Islet precursor cell (in vitro differentiated cells): ENCODE measurements at regions not wholly inside any gene's neighbourhood (a gene's known extent, or its start where the extent isn't known, plus 50 kb on each side); places are given as distances from the start of the nearest gene placed in this dataset.

Source experiments
- DNase-seq: peaks from one replicate; pipeline ENCODE4 v3.0.0-alpha.2; 2018

DNA sequence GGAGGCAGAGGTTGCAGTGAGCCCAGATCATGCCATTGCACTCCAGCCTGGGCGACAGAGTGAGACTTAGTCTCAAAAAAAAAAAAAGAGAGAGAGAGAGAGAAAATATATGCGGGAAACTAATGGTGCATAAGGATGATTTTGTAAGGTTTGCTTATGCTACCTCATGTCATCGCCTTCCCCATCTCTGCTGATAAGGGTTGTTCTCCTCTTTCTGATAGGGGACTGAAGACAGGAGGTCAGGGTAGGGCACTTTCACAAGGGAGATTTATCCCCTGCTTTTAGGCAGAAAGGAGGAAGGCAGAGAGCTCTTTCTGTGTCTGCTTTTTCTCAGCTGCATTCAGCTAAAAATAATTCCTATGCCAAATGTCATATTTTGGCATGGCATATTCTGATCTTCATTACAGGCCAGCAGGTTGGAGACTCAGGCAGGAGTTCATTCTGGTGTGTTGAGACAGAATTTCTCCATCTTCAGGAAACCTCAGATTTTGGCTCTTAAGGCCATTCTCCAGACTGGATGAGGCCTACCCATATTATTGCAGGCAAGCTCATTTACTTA is 220.2 kb downstream of the AUH start:
- no peak for DNase-seq

DNA sequence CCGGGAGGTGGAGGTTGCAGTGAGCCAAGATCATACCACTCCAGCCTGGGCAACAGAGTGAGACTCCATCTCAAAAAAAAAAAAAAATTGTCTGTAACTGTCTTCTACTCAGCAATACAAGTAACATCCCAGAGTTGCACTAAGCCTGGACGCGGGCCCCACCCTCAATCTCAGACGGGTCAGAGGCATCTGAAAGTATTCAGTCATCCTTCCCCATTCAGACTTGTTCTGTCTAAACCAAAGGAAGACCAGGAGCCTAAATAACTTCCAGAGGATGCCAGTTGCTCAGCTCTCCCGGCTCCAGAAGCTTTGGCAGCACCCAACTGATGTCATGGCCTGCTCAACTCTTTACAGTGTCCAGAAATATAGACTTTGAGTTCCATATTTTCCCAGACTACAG is 218.6 kb downstream of the AUH start:
- DNase-seq: no peak

DNA sequence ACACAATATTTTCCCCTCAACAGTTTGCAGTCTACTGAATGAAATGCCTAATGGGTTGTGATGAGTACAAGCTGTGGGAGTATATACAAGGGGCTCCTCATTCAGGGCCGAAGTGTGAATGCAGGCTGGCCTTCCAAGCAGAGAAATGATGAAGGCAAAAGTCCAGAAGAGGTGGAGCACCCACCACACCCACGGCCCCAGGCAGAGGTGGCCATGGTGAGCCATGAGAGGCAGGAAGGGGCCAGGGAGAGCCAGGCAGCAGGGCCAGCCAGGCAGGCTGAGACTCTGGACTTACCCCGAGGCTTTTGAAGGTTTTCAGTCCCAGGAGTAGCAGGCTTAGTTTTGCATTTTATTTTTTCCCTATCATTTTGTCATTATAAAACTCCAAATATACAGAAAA is 218.1 kb downstream of the AUH start:
- DNase-seq: no peak

DNA sequence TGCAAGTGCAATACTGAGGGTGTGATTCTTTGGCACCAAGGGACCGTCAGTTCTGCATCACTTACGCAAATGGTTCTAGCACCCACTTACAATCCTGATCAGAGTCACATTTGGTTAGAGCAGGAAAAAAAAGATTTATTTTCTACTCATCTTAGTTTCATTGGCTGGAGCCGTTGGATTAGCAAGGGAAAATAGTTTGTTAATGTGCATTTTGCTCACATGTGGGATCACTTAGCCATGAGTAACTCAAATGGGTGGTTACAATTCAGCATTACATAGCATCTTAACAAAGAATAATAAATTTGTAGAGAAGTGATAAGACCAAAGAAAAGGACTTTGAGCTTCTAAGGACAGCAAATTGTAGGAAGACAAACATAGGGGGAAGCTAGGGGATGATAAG is 216.9 kb downstream of the AUH start:
- no peak for DNase-seq

DNA sequence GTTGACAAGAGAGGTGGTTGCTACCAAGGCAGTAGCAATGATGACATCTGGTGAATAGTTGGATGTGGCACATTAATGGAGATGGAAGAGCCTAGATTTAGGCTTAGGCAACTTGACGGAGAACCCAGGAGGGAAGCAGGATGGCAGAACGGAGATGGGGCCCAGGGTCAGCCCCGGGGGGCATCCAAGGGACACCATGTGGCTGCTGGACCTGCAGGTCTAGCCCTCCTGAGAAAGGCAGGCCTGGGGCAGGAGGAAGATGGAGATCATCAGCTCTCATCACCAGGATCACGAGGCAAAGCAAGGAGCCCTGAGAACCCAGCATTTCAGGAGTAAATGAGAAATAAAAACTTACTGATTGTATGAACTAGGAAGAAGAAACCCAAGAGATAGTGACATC is 216.2 kb downstream of the AUH start:
- no peak for DNase-seq

DNA sequence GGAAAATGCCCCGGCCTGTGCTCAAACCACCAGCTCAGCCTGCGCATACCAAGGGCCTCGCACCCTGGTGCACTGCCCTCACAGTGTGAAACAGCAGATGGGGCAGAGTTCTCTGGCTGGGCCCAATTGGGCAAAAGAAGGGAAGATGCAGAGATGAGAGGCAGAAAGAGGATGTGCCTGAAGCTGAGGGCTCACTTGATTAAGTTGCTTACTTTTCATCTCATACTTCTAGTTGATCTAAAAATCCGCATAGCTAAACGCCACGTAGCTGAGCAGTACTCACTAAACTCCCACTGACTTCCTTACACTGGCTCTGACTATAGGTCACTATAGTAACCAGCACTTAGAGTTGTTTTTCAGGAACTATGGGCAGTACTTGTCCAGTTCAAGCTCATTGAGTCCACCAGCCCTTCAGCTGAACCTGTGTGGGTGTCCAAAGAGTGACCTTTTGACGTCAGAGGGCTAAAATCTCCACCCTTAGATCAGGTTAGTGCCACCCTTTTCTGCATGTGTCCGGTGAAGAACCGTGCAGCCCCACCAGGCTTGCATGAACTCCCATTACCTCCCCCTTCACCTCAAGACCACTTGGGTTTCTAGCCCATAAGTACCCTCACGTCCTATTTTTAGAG is 215.2 kb downstream of the AUH start:
- DNase-seq: no peak

DNA sequence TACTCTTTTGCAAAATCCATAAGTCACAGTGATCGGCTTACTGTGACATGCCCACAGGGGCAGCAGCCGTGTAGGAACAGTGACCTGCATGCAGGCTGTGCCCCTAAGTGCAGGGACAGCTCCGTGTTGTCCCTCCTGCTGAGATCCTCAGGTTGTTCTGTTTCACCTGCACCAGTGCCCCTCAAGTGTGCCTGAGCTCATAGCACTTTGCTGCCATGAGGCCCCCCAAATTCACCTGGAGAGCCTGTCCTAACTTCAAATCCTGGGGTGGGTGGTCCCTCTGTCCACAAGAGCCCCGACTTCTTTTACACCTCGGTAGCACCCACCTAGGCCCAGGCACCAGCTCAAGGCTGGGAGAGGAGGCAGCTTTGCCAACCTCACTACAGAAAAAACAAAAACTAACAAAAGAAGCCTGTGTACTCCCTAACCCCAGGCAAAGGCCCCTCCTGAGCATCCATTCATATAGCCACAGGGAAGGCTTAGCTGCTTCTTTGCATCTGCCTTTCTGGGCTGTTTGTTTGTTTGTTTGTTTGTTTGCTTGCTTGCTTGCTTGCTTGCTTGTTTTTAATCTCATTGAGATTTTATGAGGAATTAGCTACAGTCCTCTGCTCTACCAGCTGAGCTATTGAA is 214.5 kb downstream of the AUH start:
- DNase-seq: no peak

DNA sequence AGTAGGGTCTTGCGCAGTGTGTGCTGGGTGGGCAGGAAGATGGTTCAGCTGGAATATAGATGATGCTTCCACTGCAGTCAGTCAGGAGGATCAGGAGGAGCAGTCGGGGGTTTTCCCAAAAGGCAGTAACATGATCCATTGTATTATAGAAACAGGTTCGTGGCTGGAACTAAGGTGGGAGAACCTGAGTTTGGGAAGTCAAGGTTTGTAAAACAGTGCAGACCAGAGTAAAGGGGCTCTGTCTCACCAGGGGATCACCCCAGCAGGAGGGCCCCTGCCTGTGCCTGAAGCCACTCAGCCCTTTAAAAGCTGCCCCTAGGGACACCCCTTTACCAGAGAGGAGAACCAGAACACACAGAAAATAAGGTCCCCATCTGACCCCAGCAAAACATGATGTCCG is 213.4 kb downstream of the AUH start:
- DNase-seq: no peak

DNA sequence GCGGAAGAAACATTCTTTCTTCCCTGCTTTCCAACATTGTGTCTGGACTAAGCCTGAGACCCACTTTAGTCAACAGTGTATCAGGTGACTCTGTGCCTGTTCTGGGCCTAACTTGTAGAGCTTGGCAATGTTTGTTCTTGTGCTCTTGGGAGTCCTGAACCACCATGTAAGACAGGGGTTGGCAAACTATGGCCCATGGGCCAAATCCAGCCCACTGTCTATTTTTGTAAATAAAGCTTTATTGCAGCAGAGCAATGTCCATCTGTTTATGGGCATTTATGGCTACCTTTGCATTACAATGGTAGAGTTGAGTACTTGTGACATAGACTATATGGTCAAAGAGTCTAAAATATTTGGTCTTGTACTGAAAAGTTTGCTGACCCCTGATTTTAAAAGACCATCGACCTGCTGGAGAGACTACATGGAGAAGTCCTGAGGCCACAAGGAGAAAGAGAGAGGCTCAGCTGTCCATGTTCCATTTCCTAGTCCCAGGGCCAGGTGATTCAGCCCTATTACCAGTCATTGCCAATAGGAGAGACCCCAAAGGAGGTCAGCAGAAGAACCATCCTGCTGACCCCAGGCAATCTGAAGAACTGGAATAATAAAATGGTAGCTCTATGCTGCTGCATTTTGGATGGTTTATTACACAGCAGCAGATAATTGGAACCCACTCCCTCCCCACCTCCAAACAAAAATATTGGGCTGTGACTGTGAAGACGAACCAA is 211.3 kb downstream of the AUH start:
- DNase-seq: no peak

DNA sequence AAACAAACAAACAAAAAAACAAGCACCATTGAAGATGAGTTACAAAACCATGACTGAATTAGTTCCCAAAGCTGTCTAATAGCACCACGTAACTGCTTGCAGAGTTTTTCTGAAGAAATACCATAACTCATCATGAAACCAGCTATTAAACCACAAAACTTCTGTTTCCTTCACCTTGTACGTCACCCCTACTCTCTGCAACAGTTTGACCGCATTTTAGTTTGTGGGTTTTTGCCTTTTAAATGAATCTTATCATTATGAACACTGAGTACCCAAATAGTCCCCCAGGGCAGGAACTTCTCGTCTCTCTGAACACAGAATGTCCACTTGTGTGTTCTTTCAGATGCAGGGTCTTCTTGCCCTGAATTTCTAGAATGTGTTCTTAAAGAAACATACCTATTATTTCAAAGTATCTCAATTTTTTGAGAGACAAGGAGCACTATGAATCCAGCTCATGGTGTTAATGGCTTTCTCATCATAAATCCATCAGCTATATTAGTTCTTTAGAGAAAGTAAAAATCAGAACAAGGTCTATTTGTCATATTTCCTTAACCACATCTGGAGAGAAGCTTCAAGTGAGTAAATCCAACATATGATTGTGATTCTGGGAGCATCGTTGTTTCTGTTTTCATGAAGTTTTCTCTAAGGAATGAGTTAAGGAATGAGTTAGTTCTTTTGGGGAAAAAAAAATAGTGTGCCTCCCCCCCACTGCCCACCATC is 210.6 kb downstream of the AUH start:
- no peak for DNase-seq

DNA sequence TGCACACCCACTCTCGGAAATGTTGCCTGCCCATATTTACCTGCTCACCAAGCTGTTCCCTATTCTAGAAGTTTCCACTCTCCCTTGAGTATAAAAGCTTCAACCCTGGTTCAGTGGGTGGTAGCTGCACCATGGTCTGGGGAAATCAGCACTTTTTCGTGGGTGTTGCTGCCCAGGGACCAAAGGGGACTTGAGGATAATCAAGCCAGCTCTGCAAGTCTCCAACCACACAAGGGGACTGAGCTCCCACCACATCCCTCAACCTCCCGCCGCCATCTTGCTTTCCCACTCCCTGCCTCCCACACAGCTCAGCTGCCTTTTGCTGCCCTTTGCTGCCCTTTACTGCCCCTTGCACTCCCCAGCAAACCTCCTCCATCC is 210.0 kb downstream of the AUH start:
- DNase-seq: no peak

DNA sequence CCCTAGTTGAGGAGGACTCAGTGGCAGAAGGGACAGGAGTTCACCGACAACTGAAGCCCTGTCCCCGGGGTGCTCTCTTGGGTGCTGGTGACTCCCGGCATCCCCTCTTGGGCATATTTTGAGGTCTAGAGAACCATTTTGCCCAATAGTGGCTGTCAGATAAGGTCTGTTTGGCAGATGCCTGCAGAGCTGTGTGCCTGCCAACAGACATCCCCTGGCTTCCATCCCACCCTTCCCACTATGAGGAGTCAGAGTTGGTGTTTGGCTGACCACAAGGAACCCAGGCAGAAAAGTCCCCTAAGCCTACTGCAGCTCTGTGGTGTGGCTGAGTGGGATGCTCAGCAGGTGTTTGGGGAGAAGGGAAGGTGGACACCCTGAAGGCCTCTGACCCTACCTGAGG is 207.0 kb downstream of the AUH start:
- no peak for DNase-seq

DNA sequence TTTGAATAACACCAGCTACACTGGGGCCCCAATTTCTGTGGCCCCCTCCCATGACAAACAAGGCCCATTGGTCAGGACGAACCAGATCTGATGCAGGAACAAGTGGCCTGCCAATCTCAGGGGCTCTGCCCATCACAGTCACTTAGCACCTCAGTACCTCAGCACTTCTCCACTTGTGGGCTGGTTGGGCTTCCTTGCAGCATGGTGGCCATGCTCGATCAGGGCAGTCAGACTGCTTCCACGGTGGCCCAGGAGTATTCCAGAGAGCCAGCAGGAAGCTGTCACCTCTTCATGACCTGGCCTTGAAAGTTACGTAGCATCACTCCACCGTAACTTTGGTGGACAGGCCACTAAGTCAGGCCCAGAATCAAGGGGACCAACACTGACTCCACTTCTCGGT is 206.5 kb downstream of the AUH start:
- DNase-seq: no peak

DNA sequence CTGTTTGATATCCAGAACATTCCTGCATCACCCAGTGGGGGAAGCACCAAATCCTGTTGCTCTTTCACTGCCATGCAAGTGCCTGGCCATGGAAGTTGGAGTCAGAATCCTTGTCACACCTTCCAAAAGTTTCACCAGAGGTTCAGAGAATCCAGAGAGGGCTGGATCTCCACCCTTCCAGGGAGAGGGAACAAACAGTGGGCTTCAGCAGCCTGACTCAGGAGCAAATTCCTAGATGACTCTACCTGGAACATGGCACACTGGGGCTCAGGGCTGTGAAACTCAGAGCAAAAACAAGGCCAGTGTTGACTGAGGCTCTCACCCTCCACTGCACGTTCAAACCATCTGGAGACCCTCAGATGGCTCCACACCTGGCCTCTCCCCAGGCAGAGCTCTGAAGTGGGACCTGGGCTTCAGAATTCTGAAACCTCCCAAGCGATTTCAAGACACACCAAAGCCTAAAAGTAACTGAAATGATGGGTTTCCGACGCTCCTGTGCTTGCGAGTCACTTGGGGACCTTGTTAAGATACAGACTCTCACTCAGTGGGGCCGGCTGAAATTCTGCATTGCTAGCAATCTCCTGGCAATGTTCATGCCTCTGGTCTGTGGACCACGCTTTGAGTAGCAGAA is 205.9 kb downstream of the AUH start:
- DNase-seq: no peak

DNA sequence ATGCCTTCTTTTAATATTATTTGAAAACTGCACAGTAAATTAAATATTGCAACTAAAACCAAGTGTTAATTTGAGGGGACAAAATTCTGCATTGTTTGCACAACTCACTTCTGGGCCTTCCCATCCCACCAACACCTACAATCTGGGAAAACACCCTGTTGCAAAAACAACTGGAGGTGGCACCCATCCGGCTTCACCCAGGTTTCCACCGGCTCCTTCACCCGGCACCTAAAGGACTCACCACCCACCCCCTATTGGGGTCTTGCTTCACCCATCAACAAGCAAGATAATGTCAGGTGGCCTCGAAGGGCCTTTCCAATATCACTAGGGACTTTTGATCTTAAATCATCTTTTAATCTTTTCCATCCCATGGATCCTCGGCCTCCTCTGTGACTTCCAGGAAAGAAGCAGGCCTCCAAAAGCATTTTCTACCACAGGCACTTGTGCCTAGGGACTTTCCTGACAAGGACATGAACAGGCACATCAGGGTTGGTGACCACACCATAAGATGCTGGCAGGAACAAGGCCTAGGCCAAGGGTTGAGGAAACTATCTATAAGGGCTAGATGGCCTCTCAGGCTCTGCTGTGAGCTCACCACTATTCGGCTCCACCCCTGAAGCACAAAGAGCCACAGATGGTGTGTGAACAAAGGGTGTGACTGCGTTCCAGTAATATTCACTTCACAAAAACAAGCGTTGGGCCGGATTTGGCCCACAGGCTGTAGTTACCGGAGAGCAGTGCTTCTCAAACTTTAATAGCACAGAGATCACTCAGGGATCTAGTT is 205.1 kb downstream of the AUH start:
- no peak for DNase-seq

DNA sequence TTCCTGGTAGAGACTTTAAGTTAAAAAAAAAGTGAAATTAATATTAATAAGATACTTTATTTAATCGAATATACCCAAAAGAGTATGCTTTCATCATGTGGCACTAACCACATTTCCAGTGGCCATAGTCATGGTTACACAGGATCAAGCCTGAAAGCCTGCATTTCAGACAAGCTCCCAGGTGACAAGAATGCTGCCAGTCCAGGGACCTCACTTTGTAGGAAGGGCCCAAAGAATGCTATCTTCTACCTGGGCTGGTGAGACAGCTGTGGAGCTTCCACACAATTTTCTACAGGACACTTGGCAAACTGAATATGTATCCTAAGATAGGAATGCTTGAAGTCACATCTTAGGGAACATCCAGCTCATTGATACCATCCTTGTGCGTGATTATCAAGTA is 203.8 kb downstream of the AUH start:
- no peak for DNase-seq

DNA sequence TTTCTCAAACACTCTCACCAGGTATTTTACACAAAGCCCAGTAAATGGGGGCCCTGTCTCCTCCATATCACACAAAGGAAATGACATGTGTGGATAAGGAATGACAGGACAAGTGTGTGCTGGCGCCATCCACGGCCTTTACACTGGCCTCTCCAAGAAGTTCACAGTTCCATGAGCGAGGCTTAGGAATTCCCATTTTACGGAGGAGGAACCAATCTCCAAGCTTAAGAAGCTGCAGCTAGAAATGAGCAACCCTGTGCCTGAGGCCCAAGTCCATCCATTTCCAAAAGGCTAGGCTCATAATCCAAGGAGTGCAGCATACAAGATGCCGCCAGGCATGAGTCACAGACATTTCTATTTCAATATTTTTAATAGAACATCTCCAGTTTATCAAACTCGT is 203.4 kb downstream of the AUH start:
- no peak for DNase-seq

DNA sequence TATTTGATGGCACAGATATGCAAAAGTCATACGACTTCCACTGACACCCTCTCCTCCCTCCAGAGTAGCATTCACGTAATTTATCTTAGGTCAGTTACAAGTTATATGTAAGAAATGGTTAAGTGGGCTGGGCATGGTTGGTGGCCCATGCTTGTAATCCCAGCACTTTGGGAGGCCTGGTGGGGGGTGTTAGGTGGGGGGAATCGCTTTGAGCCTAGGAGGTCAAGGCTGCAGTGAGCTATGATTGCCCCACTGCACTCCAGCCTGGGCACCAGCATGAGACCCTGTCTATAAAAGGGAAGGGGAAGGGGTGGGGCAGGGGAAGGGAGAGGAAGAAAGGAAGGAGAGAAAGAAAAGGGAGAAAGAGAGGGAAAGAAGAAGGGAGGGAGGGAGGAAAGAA is 202.8 kb downstream of the AUH start:
- DNase-seq: no peak

DNA sequence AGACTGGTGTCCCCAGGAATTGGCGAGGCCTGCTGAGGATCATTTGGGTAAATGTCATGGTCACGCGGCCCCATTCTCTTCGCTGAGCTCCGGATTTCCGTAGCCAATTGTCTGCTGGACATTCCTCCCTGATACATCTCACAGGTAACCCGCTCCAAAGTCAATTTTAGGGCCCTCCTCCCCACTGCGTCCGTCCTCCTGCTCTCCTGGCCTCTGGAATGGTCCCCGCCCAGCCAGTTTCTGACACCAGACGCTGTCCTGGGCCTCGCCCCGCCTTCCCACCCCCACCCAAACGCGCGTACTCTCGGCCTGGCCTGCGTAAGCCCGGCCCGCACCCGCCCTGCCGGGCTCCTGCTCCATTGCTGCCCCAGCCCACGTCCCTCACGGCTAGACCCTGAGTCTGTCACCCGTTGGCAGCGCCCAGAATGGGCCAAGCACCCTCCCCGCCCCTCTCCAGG is 202.0 kb downstream of the AUH start:
- peak; percentile 74 for DNase-seq

DNA sequence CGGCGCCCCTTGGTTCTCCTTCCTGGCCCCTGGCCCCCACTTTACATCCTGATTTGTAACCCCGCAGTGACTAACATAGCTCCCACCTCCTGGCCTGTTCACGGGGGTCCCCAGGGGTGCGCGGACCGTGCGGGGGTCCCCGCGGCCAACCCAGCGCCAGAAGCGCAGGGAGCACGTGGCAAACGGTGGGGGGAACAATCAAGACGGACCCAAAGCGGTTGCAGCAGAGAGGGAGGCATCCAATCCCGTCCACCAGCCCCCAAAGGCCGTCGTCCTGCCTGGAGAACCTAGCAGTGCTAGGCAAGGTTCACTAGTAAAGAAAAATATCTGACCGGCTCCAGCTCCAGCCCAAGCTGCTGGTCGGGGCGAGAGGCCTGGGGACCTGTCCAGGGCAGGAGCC is 201.5 kb downstream of the AUH start:
- DNase-seq: no peak

DNA sequence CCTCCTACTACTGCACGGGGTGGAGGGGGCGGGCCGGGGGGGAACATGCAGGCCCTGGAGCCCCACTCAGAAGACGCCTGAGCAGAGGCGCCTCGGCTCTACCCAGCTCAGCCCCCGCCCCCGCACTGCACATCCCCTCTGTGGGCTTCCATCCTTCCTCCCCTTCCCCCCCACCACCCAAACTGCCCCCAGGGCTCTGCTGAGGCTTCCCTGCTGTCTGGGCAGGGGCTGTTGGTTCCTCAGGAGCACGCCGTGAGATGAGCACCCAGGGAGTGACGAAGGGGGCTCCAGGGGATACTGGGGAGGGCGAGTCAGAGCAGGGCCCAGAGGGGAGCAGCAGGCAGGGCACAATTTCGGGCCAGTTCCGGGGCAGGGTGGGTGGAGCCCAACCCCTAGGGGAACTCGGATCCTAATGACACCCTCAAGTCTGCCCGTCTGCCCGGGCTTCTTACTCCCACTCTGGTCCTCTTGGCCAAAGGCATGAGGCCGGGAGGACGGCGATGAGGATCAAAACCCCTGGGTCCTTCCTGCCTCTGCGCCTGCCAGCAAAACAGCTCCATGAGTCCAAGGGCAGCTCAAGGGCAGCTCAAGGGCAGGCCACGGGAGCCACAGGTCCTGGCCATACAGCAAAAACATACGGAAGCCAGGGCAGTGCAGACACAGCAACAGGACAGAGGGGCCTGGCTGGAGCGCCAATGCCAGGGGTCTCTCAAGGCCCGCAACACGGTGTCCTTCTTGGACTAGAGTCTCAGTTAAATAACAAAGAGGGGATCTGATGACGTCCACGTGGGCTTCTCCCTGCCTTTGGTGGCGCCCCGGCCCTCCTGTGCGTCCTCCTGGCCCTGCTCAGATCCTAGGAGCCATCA is 200.9 kb downstream of the AUH start:
- no peak for DNase-seq
